SK-N-DZ (cell line): ENCODE measurements at regions not wholly inside any gene's neighbourhood (a gene's known extent, or its start where the extent isn't known, plus 50 kb on each side); places are given as distances from the start of the nearest gene placed in this dataset.

Source experiments
- DNase-seq: peaks from one replicate; pipeline ENCODE4 v3.0.0-alpha.2; 2015; ENCODE audit warnings: low spot score

DNA sequence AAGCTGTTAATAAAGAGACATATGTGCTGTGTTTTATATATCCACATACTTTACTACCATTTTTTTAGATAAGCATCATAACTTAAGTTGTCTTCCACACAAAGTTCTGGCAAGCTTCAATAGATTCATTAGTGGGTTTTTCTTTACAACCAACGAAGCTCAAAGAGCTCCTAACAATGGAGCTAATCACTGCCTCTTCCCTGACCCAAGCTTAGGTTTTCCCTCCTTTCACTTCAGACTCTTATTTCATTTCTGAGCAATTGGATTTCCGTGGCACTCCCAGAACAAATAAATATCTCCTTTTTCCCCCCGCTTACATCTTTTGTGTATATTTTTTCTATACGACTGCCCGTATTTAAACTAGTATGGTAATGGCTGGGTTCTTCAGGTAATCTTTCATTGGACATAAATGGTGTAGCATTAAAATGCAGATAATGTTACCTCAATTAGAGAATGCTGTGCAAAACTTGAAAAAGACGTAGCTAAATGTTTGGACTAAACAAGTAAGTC lies 275.5 kb upstream of the TMEM161B start:
- no peak for DNase-seq

DNA sequence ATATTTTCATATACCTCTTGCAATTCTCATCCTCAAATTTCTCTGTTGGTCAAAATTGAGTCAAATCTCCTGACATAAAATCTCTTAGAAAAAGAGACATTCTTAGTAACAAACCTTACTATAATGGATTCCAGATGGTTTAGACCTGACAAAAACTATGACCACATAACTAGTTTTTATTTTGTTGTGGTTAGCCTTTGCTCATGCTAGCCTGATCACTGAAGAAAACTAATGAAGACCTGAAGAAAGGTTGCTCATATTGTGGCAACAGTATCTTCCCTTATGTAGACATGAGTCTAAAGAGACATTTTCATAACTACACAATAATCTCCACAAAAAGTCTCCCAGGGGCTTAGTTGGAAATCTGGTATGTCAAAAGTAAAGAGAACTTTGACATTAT lies 274.1 kb upstream of the TMEM161B start:
- no peak for DNase-seq

DNA sequence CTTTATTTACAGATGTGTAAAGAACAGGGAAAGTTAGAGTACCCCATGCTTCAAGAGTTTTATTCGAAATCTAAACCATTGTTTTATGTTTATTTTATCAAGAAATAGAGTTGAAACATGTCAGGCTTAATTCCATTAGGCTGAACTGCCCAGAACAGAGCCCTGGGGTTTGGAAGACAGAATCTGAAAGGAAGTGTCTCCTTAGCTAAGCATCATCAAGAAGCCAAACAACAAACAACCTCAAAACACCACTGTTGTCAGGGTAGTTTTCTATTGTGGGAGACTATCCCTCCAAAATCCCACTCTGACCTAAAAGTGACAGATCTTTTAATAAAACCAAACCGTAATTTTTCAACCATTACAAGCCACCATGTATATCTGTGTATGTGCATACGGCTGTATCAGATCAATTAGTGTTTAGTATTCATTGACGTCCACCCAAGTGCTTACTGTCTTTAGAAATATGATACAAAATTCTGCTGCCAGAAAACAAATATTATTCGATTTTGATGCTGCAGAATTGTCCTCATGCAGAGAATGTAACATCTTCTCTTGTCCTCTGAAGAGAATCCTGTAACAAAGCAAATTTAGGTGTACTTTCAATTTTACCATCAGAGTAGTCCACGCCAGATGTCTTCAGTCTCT lies 271.9 kb upstream of the TMEM161B start:
- DNase-seq: no peak

- DNase-seq: peak; percentile 2
These were observed 271.2 kb upstream of the TMEM161B start for GRCh38 chr5:88539693-88540365.

DNA sequence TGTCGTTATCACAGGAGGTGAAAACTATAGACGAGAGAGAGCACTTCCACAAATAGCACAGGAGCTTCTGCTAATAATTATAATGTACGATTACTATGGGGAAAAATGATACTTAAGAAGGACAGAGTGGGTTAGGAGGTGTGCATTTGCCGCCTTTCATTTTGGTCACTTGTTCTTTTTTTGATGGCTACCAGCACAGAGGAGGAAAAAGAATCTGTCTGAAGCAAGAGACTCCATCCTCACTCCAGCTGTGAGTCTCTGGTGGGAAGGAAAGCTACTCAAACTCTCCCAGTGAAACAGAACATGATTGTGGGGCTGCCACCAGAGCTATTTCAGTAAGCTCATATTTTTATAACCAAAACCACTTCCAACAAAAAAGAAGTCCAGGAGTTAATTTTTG lies 270.4 kb upstream of the TMEM161B start:
- no peak for DNase-seq

DNA sequence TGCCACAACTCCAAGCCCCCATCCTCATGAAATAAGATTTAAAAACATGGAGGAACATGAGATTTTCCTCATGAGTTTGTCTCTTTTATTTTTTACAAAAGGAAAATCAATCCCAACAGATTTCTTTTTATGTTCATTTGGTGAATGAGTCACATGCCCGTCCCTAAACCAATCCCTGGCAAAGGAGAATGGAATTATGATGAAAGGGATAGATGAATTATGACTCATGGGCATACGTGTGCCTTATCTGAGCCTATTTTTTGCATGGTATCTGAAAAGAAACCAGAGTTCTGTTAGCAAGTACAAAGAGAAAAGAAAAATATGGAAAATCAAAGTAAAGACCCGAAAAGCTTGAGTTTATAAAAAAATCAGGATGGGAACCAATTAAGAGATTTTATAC lies 267.5 kb upstream of the TMEM161B start:
- DNase-seq: no peak

DNA sequence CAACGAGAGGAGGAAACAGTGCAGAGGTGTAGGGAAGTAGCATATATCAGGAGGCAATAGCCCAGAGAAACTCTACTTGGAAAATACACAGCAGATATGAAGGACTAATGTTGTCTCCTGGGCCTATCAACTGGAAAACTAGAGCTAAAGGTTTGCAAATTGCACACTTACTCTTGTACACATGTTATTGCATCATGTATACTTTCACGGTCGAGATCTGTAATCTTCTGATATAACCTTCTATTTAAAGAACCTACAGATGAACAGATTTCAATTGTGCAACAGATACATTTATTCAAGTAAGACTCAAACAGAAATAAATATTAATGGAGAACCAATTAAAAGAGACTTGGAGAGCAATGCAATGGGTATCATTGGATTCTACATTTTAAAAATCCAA lies 256.3 kb upstream of the TMEM161B start:
- no peak for DNase-seq

- DNase-seq: no peak
These were observed 250.4 kb upstream of the TMEM161B start for GRCh38 chr5:88519066-88519465.

- no peak for DNase-seq
These were observed 249.7 kb upstream of the TMEM161B start for GRCh38 chr5:88518131-88519016.

DNA sequence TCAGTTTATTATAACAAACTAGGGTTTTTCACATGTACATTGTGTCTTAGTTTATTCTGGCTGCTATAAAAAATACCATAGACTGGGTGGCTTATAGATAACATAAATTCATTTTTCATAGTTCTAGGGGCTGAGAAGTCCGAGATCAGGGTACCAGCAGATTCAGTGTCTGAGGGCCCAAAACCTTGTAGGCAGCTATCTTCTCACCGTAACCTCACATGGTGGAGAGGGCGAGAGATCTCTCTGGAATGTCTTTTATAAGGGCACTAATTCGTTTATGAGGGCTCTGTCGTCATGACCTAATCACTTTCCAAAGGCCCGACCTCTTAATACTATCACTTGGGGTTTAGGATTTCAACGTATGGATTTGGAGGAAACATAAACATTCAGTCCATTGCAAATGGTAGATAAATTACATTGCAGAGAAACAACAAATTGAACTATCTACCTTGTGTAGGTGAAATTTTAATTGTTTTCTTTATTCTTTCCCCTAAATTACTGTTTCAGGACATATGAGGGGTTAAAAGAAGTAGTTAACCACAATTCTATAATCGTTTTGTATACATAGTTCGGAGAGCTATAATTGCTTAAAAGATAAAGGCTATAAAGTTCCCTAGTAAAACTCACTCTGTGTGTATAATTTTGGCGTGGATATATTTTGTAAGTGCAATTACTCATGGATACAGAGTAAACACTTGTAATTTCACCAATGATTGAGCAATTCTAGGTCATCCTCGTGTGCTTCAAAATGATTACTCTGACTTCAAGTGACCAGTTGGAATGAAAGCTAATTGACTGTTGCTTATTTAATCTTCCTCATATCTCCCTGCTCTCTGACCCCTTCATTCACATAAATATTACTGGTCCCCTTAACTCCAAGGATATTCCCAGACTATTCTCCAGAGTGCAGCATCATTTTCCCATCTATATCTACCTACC lies 247.5 kb upstream of the TMEM161B start:
- DNase-seq: no peak

GRCh38 chr5:88515068-88515467 lies 246.4 kb upstream of the TMEM161B start:
- no peak for DNase-seq

DNA sequence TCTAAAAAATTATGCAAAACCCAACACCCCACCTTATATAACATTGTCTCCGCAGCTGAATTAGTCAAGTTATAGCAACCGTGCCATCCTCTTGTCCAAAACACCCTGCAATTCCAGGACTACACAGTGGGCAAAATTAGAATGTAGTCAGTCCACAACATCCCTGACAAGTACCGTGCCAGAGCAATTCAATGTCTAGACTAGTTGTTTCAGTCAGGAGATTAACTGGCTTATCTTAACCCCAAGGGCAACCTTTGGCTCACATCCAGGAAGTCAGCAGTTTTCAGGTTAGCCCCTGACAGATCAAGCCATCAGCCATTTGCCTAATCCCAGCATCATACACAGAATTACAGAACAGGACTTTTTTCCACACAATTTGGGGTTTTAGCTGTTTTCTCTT lies 240.8 kb upstream of the TMEM161B start:
- no peak for DNase-seq

- no peak for DNase-seq
These were observed 238.6 kb upstream of the TMEM161B start for GRCh38 chr5:88507261-88507660.

DNA sequence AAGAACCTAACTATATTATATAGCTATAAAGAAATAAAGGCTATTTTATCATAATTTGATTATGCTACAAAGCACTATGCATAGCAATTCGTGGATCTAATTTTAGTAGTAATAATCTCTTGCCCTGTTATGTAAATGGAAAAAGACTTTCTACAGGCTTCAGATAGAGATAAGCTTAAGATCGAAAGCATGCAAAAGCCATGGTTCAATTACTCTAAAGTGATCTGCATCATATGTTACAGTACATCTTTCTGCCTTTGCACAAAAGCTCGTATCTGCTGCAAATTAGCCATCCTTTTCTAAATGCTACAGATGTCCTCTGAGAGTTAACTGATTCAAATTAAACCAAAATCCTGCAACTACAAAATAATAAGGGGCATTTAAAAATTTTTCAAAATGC lies 234.8 kb upstream of the TMEM161B start:
- no peak for DNase-seq

- peak; percentile 6 for DNase-seq
These were observed 234.3 kb upstream of the TMEM161B start for GRCh38 chr5:88503041-88503345.

DNA sequence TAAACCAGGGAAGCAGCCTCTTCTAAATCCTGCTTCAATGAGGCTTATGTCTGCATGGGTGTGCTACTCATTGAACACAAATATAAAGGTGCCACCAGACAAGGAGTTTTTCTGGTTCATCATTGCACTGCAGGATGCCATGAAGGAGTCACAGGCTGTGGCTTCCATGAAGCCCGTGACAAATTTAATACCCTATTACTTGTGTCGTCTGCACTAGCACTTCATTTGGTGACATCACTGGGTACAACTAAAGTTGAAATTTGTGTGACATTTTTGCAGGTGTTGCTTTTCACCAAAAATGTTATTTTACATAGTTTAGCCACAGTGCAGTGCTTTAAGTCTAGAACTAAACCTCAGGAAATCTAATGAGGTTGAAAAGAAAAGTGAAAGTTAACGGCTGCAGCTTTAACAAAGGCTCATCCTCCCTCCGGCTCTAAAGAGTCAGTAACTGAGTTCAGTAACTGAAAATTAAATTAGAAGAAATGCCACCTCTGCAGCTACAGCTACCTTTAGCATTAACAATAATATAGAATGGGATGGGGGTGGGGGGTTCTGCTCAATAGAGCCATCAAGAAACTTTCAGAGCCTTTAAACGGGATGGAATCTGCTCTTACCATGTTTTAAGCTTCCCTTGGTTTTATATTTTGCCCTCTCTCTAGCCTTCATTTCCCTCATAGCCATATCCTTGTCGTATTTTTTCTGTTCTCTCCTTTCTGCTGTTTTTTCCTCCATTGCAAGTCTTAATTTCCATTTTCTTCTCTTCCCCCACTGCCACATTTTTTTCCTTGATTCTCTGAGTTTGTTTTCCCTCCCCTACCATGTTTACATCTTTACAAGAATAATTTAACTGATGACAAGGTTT lies 233.8 kb upstream of the TMEM161B start:
- no peak for DNase-seq

- no peak for DNase-seq
These were observed 227.2 kb upstream of the TMEM161B start for GRCh38 chr5:88495810-88496209.

DNA sequence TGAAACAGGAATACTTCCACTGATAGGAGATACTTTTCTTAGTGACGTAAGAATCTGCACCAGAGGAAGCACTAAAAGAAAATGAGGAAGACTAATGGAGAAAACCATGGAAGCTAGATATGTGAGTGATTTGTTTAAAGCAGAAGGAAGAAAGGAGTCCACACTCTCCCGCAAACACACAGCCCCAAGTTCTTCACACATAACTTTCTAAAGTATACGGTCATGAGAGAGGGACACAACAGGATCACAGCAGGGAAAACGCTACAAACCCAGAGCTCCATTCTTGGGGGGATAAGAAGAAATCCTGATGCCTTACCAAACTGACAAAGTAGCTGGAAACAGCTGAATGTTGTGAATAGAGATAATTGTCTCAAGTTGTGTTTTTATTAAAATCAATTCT lies 222.2 kb upstream of the TMEM161B start:
- no peak for DNase-seq

DNA sequence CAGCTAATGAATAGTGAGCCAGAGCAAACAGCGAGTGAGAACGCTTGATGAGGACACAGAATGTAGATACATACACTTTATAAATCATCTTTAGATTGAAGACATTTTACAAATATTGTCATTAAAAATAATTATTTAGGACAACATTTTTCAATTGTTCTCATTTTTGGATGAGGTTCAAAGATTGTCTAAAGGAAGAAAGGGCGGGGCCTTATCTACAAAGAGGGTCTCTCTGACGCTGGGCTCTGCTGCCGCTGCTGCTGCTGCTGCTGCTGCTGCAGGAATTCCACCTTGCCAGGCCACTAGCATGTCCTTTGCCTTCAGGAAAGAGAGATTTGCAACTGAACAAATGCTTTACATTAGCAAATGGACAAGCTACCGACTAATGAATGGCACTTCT lies 220.7 kb upstream of the TMEM161B start:
- DNase-seq: no peak

GRCh38 chr5:88488561-88488960 lies 219.9 kb upstream of the TMEM161B start:
- DNase-seq: no peak

- no peak for DNase-seq
These were observed 219.5 kb upstream of the TMEM161B start for GRCh38 chr5:88488130-88488529.
